ENCODE measurements at regions not wholly inside any gene's neighbourhood (a gene's known extent, or its start where the extent isn't known, plus 50 kb on each side); places are given as distances from the start of the nearest gene placed in this dataset.

DNA sequence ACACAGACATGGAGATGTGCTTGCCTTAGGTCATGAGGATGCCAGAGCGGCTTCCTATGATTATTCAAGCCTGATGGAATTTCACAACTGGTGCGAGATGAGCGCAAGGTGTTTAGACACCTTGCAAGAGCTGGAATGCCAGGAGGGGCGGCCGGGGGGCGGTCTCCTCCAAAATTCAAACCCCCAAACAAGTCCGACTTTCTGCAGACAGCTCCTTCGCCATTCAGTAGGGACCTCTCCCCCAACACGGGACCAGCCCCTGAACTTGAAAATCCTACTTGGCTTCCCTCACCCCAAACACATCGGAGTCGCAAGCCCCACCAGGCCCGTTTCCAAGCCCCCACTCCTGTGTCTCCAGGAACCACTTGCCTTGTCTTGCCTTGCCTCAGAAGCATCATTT lies 64.8 kb upstream of the ID2 start:
- no peak overlapping the region for H3K27ac ChIP-seq (replicated peaks in 1 of 4)
- TF ChIP-seq POLR2A (IDR thresholded peaks at IDR 0.05; ENCODE audit: low read depth) = no peak
- no peak for TF ChIP-seq EP300 (IDR thresholded peaks at IDR 0.05)
- TF ChIP-seq POLR2AphosphoS5 (IDR thresholded peaks at IDR 0.05) = no peak
- TF ChIP-seq, protein P1, sequence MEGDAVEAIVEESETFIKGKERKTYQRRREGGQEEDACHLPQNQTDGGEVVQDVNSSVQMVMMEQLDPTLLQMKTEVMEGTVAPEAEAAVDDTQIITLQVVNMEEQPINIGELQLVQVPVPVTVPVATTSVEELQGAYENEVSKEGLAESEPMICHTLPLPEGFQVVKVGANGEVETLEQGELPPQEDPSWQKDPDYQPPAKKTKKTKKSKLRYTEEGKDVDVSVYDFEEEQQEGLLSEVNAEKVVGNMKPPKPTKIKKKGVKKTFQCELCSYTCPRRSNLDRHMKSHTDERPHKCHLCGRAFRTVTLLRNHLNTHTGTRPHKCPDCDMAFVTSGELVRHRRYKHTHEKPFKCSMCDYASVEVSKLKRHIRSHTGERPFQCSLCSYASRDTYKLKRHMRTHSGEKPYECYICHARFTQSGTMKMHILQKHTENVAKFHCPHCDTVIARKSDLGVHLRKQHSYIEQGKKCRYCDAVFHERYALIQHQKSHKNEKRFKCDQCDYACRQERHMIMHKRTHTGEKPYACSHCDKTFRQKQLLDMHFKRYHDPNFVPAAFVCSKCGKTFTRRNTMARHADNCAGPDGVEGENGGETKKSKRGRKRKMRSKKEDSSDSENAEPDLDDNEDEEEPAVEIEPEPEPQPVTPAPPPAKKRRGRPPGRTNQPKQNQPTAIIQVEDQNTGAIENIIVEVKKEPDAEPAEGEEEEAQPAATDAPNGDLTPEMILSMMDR (IDR thresholded peaks at IDR 0.05) = no peak
- H3K9me3 ChIP-seq = no peaks in the 10 kb centered on the region
- no peaks in the 10 kb centered on the region for H3K4me1 ChIP-seq
- WGBS = 93% methylated on average over 10 of the region's 12 CpGs
- intact Hi-C loops (cut with DNase I) = no loop called here
- no peak overlapping the region for H3K4me3 ChIP-seq
- DNase-seq (ENCODE audit: extremely low spot score) = no peak
- H3K36me3 ChIP-seq = no peaks in the 10 kb centered on the region
- no peaks in the 10 kb centered on the region for H3K27me3 ChIP-seq

DNA sequence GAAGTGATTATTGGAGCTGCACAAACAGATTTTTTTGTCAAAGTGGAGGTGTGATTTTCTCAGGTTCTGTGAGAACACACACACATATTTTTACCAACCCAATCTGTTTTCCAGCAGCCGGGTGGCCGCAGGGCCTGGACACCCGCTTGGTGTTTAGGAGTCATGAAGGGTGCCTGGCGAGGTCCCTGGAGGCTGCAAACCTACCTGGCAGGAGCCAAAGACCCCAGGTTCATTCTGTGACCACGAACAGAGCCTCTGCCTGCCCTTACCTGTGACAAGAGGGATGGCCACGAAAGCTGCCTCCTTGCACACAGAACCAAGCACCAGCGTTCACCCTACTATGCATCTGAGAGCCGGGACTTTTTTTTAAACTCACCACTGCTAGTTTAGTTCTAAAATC lies 64.3 kb upstream of the ID2 start:
- no peaks in the 10 kb centered on the region for H3K36me3 ChIP-seq
- no peaks in the 10 kb centered on the region for H3K9me3 ChIP-seq
- H3K4me1 ChIP-seq = no peaks in the 10 kb centered on the region
- WGBS = 93% methylated on average over 8 of the region's 8 CpGs
- intact Hi-C loops (cut with DNase I) = no loop called here
- no peak overlapping the region for H3K4me3 ChIP-seq
- TF ChIP-seq POLR2AphosphoS5 (IDR thresholded peaks at IDR 0.05) (no peak), POLR2A (IDR thresholded peaks at IDR 0.05; ENCODE audit: low read depth) (no peak), EP300 (IDR thresholded peaks at IDR 0.05) (no peak)
- TF ChIP-seq, protein P1 (IDR thresholded peaks at IDR 0.05) = no peak
- no peak for DNase-seq (ENCODE audit: extremely low spot score)
- H3K27me3 ChIP-seq = no peaks in the 10 kb centered on the region
- no peak overlapping the region for H3K27ac ChIP-seq (replicated peaks in 1 of 4)

DNA sequence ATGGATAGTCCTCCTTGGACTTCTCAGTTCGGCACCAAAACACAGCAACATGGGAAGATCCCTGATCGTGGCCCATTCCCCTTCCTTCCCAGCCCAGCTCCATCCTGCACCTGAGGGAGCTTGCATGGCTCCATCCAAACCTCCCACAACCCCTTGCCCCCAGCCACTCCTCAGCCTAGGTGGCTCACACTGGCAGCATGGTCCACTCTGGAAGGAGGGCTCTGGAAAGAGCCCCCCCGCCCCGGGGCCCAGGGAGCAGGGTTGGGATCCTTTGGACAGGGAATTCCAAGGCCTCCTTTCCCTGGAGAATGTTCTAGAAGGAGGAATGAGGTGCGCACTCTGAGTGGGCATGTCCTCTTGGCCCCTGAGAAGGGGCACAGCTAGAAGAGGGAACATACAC lies 62.8 kb upstream of the ID2 start:
- Histone ChIP-seq H3K4me1 (no peaks in the 10 kb centered on the region), H3K4me3 (no peak overlapping the region), H3K36me3 (no peaks in the 10 kb centered on the region), H3K9me3 (no peaks in the 10 kb centered on the region), H3K27ac (replicated peaks in 1 of 4) (no peak overlapping the region), H3K27me3 (no peaks in the 10 kb centered on the region)
- 98% methylated on average over 5 of the region's 5 CpGs for WGBS
- TF ChIP-seq POLR2AphosphoS5 (IDR thresholded peaks at IDR 0.05) = no peak
- DNase-seq (ENCODE audit: extremely low spot score) = no peak
- intact Hi-C loops (cut with DNase I) = no loop called here

DNA sequence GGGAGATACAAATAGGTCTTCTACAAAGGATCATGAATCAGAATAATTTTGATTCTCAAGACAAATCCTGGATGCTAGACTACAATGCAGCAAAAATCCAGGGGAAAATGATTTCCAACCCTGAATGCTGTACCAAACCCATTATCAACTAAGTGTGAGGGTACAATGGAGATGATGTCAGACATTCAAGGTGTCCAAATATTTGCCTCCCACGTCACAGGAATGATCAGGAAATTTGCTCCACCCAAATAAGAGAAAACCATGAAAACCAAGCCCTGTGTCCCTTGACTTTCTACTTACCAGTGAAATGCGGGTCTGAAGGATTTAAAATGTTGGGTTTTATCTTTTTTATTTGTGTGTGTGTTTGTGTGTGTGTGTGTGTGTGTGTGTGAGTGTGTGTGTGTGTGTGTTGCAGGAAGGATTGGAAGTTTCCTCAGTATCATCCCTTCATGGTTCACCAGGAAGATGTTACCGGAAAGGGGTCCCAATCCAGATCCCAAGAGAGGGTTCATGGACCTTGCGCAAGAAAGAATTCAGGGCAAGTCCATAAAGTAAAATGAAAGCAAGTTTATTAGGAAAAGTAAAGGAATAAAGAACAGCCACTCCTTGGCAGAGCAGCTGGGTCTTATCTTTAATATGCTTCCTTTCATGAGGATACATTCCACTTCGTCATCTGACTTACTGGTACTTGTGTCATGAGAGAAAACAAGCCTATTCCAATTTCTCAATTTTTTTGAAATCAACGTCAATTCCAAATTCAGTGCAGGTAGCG lies 61.1 kb upstream of the ID2 start:
- TF ChIP-seq, protein P1 (IDR thresholded peaks at IDR 0.05) = no peak
- TF ChIP-seq POLR2A (IDR thresholded peaks at IDR 0.05; ENCODE audit: low read depth) (no peak), POLR2AphosphoS5 (IDR thresholded peaks at IDR 0.05) (no peak), EP300 (IDR thresholded peaks at IDR 0.05) (no peak)
- no peak for DNase-seq (ENCODE audit: extremely low spot score)
- Histone ChIP-seq H3K4me3 (no peak overlapping the region), H3K4me1 (no peaks in the 10 kb centered on the region), H3K27ac (replicated peaks in 1 of 4) (no peak overlapping the region), H3K36me3 (no peaks in the 10 kb centered on the region), H3K27me3 (no peaks in the 10 kb centered on the region), H3K9me3 (no peaks in the 10 kb centered on the region)
- 81% methylated on average over 7 of the region's 7 CpGs for WGBS
- intact Hi-C loops (cut with DNase I) = no loop called here

DNA sequence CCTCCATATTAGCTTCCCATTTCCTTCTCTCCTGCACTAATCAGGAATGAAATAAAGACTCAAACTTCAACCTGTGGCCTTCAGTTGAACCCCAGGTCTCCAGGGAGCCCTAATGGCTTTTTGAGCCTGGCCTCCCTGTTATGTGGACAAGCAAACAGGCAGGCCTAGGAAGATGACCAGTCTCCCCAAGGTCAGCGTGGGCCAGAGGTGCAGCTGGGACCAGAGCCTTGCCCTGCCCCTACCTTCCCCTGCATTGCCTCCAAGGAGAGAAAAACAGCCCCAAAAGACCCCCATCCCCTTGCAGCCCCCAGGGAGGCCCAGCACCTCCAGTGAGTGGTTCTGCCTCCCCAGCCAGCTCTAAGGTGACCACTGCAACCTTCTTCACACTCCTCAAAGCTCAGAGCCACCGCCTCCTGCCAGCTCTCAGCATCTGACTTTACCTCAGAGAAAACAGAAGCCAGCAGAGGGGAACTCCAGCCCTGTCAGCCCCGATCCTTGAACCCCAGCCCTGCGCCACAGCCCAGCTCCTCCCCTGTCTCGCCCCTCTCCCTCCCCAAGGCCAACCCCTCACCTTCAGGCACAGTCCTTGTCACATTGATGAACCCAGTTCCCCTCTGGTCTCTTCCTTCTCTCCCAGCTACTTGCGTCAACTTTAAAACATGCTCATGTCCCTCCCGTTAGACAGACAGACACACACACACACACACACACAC lies 59.5 kb upstream of the ID2 start:
- Histone ChIP-seq H3K9me3 (no peaks in the 10 kb centered on the region), H3K36me3 (no peaks in the 10 kb centered on the region), H3K4me3 (no peak overlapping the region), H3K27ac (replicated peaks in 1 of 4) (no peak overlapping the region), H3K27me3 (no peaks in the 10 kb centered on the region), H3K4me1 (no peaks in the 10 kb centered on the region)
- TF ChIP-seq, protein P1 (IDR thresholded peaks at IDR 0.05) = no peak
- TF ChIP-seq POLR2AphosphoS5 (IDR thresholded peaks at IDR 0.05) (no peak), POLR2A (IDR thresholded peaks at IDR 0.05; ENCODE audit: low read depth) (no peak), EP300 (IDR thresholded peaks at IDR 0.05) (no peak)
- no peak for DNase-seq (ENCODE audit: extremely low spot score)
- 86% methylated on average over 7 of the region's 7 CpGs for WGBS
- intact Hi-C loops (cut with DNase I) = no loop called here

Measured in esophagus muscularis mucosa (tissue), 4 donors.